Caco-2 (cell line): ENCODE measurements at regions not wholly inside any gene's neighbourhood (a gene's known extent, or its start where the extent isn't known, plus 50 kb on each side); places are given as distances from the start of the nearest gene placed in this dataset.

Source experiments
- BruUV-seq: library from RNA; stranded (reverse); fragments of 400-500 nt; replicated peaks from 2 replicates; lab custom pipeline; 2021; lab: Mats Ljungman, UMichigan
- CTCF ChIA-PET: fragments of 300-600 bp; sonication (Branson Sonifier 250); formaldehyde crosslinking; loops from one replicate; lab custom pipeline; 2022; ENCODE audit warnings: antibody characterized with exemption; lab: Charles Lee
- POLR2A ChIA-PET: fragments of 300-600 bp; sonication (Branson Sonifier 250); formaldehyde crosslinking; loops from one replicate; lab custom pipeline; 2022; ENCODE audit warnings: antibody characterized with exemption; lab: Charles Lee
- DNase-seq, 2 experiments: peaks; one replicate each; pipeline versions ENCODE4 v3.0.0 to v3.0.0-alpha.2; 2020 to 2022
- H3K27me3 ChIP-seq: replicated peaks from 2 replicates; pipeline ENCODE4 v1.6.0; 2011; ENCODE audit warnings: low read length; ENCODE audit not compliant: control insufficient read depth, insufficient read depth
- H3K36me3 ChIP-seq: 2 replicates; pipeline ENCODE4 v1.5.1; 2011; ENCODE audit warnings: low read length; ENCODE audit not compliant: control insufficient read depth, insufficient read depth
- H3K4me1 ChIP-seq: fragments of 250-450 bp; sonication (Bioruptor Pico); 2 replicates; pipeline ENCODE4 v1.5.1; 2020; ENCODE audit warnings: mild to moderate bottlenecking
- H3K4me3 ChIP-seq: 2 replicates; pipeline ENCODE4 v1.5.1; 2011; ENCODE audit warnings: low read depth, mild to moderate bottlenecking, control low read depth, low read length
- H3K9me3 ChIP-seq: fragments of 250-450 bp; sonication (Bioruptor Pico); 2 replicates; pipeline ENCODE4 v1.5.1; 2020; ENCODE audit warnings: mild to moderate bottlenecking, moderate library complexity
- H3K27ac Mint-ChIP-seq: one replicate; pipeline ENCODE4 v1.8.0; 2022; ENCODE audit warnings: mixed read lengths; ENCODE audit not compliant: unreplicated experiment
- H3K27me3 Mint-ChIP-seq: one replicate; pipeline ENCODE4 v1.8.0; 2022; ENCODE audit warnings: mixed read lengths; ENCODE audit not compliant: insufficient read depth, unreplicated experiment
- H3K36me3 Mint-ChIP-seq: one replicate; pipeline ENCODE4 v1.8.0; 2022; ENCODE audit warnings: mild to moderate bottlenecking, mixed read lengths; ENCODE audit not compliant: insufficient read depth, unreplicated experiment
- H3K4me1 Mint-ChIP-seq: one replicate; pipeline ENCODE4 v1.8.0; 2022; ENCODE audit warnings: low read depth, mixed read lengths; ENCODE audit not compliant: unreplicated experiment
- H3K4me3 Mint-ChIP-seq: one replicate; pipeline ENCODE4 v1.8.0; 2022; ENCODE audit warnings: mild to moderate bottlenecking, moderate library complexity, mixed read lengths; ENCODE audit not compliant: unreplicated experiment
- H3K9me3 Mint-ChIP-seq: one replicate; pipeline ENCODE4 v1.8.0; 2022; ENCODE audit warnings: mixed read lengths; ENCODE audit not compliant: unreplicated experiment
- intact Hi-C: fragments of 100-400 bp; cut with micrococcal nuclease; formaldehyde crosslinking; loops from one replicate; pipeline ENCODE4 v1.10.0; 2022; ENCODE audit not compliant: unreplicated experiment
- TF ChIP-seq, protein P1 (sequence below), 2 experiments: fragments of 200-600 bp in 1 of 2; IDR thresholded peaks; 1 replicate in 1 of 2; 2 replicates in 1 of 2; pipeline versions ENCODE4 v1.5.1 to v1.8.0; 2011 to 2022; ENCODE audit warnings: antibody characterized with exemption in 1 of 2, control low read depth in 1 of 2, inconsistent platforms in 1 of 2, low read depth in 1 of 2, low read length in 1 of 2, mild to moderate bottlenecking in 1 of 2, moderate library complexity in 1 of 2; ENCODE audit not compliant: insufficient read depth in 1 of 2, severe bottlenecking in 1 of 2, unreplicated experiment in 1 of 2

DNA sequence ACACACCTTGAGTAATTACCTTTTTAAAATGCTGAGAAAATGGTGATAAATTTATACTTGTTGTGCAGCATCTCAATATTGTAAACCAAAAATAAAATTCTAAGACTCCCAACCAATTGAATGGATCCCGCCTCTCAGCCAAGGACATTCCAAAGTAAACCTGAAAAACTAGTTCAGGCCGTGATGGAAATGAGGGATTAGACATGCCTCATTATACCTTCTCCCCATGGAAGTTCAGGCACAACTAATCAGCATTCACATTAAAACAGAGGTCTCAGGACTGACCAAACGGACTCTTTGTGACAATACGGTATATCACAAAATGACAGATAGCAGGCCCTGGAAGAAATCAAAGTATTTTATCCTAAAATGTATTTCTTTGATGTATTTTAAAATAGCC lies 907.4 kb upstream of the RAG2 start:
- ChIA-PET CTCF (no interaction called here), POLR2A (no interaction called here)
- Histone ChIP-seq H3K4me3 (no peak overlapping the region), H3K27me3 (no peaks in the 10 kb centered on the region), H3K36me3 (no peaks in the 10 kb centered on the region), H3K4me1 (peaks cover 52% of the 10 kb centered on the region), H3K9me3 (peaks cover 20% of the 10 kb centered on the region)
- peaks cover 20% of the 10 kb centered on the region for H3K4me1 Mint-ChIP-seq
- H3K9me3 Mint-ChIP-seq: peaks cover 31% of the 10 kb centered on the region
- TF ChIP-seq, protein P1, sequence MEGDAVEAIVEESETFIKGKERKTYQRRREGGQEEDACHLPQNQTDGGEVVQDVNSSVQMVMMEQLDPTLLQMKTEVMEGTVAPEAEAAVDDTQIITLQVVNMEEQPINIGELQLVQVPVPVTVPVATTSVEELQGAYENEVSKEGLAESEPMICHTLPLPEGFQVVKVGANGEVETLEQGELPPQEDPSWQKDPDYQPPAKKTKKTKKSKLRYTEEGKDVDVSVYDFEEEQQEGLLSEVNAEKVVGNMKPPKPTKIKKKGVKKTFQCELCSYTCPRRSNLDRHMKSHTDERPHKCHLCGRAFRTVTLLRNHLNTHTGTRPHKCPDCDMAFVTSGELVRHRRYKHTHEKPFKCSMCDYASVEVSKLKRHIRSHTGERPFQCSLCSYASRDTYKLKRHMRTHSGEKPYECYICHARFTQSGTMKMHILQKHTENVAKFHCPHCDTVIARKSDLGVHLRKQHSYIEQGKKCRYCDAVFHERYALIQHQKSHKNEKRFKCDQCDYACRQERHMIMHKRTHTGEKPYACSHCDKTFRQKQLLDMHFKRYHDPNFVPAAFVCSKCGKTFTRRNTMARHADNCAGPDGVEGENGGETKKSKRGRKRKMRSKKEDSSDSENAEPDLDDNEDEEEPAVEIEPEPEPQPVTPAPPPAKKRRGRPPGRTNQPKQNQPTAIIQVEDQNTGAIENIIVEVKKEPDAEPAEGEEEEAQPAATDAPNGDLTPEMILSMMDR (IDR thresholded peaks at IDR 0.05; ENCODE audit: insufficient read depth in 1 of 2, low read depth in 1 of 2, low read length in 1 of 2, severe bottlenecking in 1 of 2, unreplicated experiment in 1 of 2): no peak
- intact Hi-C loops: loop anchor here (2.0 kb wide), 2 partner anchors 53 kb away; no protein-coding TSS in a partner anchor
- H3K27me3 Mint-ChIP-seq: no peaks in the 10 kb centered on the region
- DNase-seq: no peak
- no peaks in the 10 kb centered on the region for H3K36me3 Mint-ChIP-seq
- H3K4me3 Mint-ChIP-seq: no peak overlapping the region
- no TSS peak for BruUV-seq
- peak overlapping the region; percentile 4 for H3K27ac Mint-ChIP-seq

- ChIA-PET CTCF (no interaction called here), POLR2A (no interaction called here)
- Histone ChIP-seq H3K36me3 (no peaks in the 10 kb centered on the region), H3K4me3 (no peak overlapping the region), H3K4me1 (peaks cover 56% of the 10 kb centered on the region), H3K27me3 (no peaks in the 10 kb centered on the region), H3K9me3 (peaks cover 20% of the 10 kb centered on the region)
- Mint-ChIP-seq H3K27ac (peak overlapping the region; percentile 4), H3K4me3 (no peak overlapping the region), H3K9me3 (peaks cover 31% of the 10 kb centered on the region), H3K4me1 (peaks cover 23% of the 10 kb centered on the region), H3K36me3 (no peaks in the 10 kb centered on the region), H3K27me3 (no peaks in the 10 kb centered on the region)
- no TSS peak for BruUV-seq
- intact Hi-C loops: loop anchor here (2.0 to 5.0 kb wide), 3 partner anchors 52 to 137 kb away; no protein-coding TSS in a partner anchor
- peak; percentile 12 to 69 for DNase-seq
- TF ChIP-seq, protein P1 (IDR thresholded peaks at IDR 0.05; ENCODE audit: insufficient read depth in 1 of 2, low read depth in 1 of 2, low read length in 1 of 2, severe bottlenecking in 1 of 2, unreplicated experiment in 1 of 2): no peak
Observed at GRCh38 chr11:37504921-37505320, 906.9 kb upstream of the RAG2 start.

- no TSS peak for BruUV-seq
- CTCF ChIA-PET: interaction anchor here (0.6 kb wide), 1 partner anchor 1690 kb away, joined by 3 read pairs; no protein-coding TSS in a partner anchor
- Histone ChIP-seq H3K36me3 (no peaks in the 10 kb centered on the region), H3K4me1 (peaks cover 59% of the 10 kb centered on the region), H3K27me3 (no peaks in the 10 kb centered on the region), H3K9me3 (peaks cover 22% of the 10 kb centered on the region), H3K4me3 (no peak overlapping the region)
- Mint-ChIP-seq H3K27me3 (no peaks in the 10 kb centered on the region), H3K27ac (peak overlapping the region; percentile 4), H3K4me3 (peak overlapping the region; percentile 31), H3K4me1 (peaks cover 23% of the 10 kb centered on the region), H3K9me3 (peaks cover 30% of the 10 kb centered on the region), H3K36me3 (no peaks in the 10 kb centered on the region)
- intact Hi-C loops: loop anchor here (2.0 to 5.0 kb wide), 3 partner anchors 51 to 138 kb away; no protein-coding TSS in a partner anchor
- POLR2A ChIA-PET: no interaction called here
- TF ChIP-seq, protein P1 (IDR thresholded peaks at IDR 0.05; ENCODE audit: insufficient read depth in 1 of 2, low read depth in 1 of 2, low read length in 1 of 2, severe bottlenecking in 1 of 2, unreplicated experiment in 1 of 2): no peak
- peak; percentile 16 to 51 for DNase-seq
Observed at GRCh38 chr11:37504060-37504611, 906.1 kb upstream of the RAG2 start.
